ENCODE measurements at regions not wholly inside any gene's neighbourhood (a gene's known extent, or its start where the extent isn't known, plus 50 kb on each side); places are given as distances from the start of the nearest gene placed in this dataset.

GRCh38 chr2:126368758-126369157, 287.2 kb upstream of the GYPC start:
- H3K36me3 Mint-ChIP-seq: no peaks in the 10 kb centered on the region

GRCh38 chr2:126370201-126370600, 285.8 kb upstream of the GYPC start:
- H3K27ac Mint-ChIP-seq: no peak overlapping the region
- TF ChIP-seq CTCF (IDR thresholded peaks at IDR 0.05; ENCODE audit: unreplicated experiment): no peak
- DNase-seq (ENCODE audit: low spot score in 2 of 2, unreplicated experiment in 2 of 2): no peak
- H3K36me3 Mint-ChIP-seq: no peaks in the 10 kb centered on the region
- no peaks in the 10 kb centered on the region for H3K27me3 Mint-ChIP-seq (ENCODE audit: low read depth)
- no peak overlapping the region for H3K4me3 Mint-ChIP-seq
- no peaks in the 10 kb centered on the region for H3K4me1 Mint-ChIP-seq
- no peaks in the 10 kb centered on the region for H3K9me3 Mint-ChIP-seq

More at GRCh38 chr2:126368758-126369157, 287.2 kb upstream of the GYPC start:
- H3K4me1 Mint-ChIP-seq: no peaks in the 10 kb centered on the region
- H3K9me3 Mint-ChIP-seq: no peaks in the 10 kb centered on the region
- no peak for TF ChIP-seq CTCF (IDR thresholded peaks at IDR 0.05; ENCODE audit: unreplicated experiment)
- H3K4me3 Mint-ChIP-seq: no peak overlapping the region
- no peak for DNase-seq (ENCODE audit: low spot score in 2 of 2, unreplicated experiment in 2 of 2)
- no peak overlapping the region for H3K27ac Mint-ChIP-seq
- no peaks in the 10 kb centered on the region for H3K27me3 Mint-ChIP-seq (ENCODE audit: low read depth)

GRCh38 chr2:126372406-126372805, 283.6 kb upstream of the GYPC start:
- DNase-seq (ENCODE audit: low spot score in 2 of 2, unreplicated experiment in 2 of 2): no peak
- H3K9me3 Mint-ChIP-seq: peaks cover 5% of the 10 kb centered on the region
- TF ChIP-seq CTCF (IDR thresholded peaks at IDR 0.05; ENCODE audit: unreplicated experiment): no peak

GRCh38 chr2:126378176-126378575, 277.8 kb upstream of the GYPC start:
- H3K27me3 Mint-ChIP-seq (ENCODE audit: low read depth): peaks cover 25% of the 10 kb centered on the region
- DNase-seq (ENCODE audit: low spot score in 2 of 2, unreplicated experiment in 2 of 2): no peak
- no peak overlapping the region for H3K4me3 Mint-ChIP-seq
- no peaks in the 10 kb centered on the region for H3K4me1 Mint-ChIP-seq
- TF ChIP-seq CTCF (IDR thresholded peaks at IDR 0.05; ENCODE audit: unreplicated experiment): no peak
- no peaks in the 10 kb centered on the region for H3K36me3 Mint-ChIP-seq
- H3K9me3 Mint-ChIP-seq: peaks cover 5% of the 10 kb centered on the region
- H3K27ac Mint-ChIP-seq: no peak overlapping the region

More at GRCh38 chr2:126372406-126372805, 283.6 kb upstream of the GYPC start:
- Mint-ChIP-seq H3K36me3 (no peaks in the 10 kb centered on the region), H3K4me1 (no peaks in the 10 kb centered on the region), H3K27ac (no peak overlapping the region), H3K4me3 (no peak overlapping the region), H3K27me3 (ENCODE audit: low read depth) (no peaks in the 10 kb centered on the region)

GRCh38 chr2:126381091-126381490, 274.9 kb upstream of the GYPC start:
- Mint-ChIP-seq H3K4me3 (no peak overlapping the region), H3K4me1 (no peaks in the 10 kb centered on the region), H3K27me3 (ENCODE audit: low read depth) (peaks cover 25% of the 10 kb centered on the region), H3K27ac (no peak overlapping the region), H3K36me3 (no peaks in the 10 kb centered on the region), H3K9me3 (peaks cover 4% of the 10 kb centered on the region)
- no peak for TF ChIP-seq CTCF (IDR thresholded peaks at IDR 0.05; ENCODE audit: unreplicated experiment)
- DNase-seq (ENCODE audit: low spot score in 2 of 2, unreplicated experiment in 2 of 2): no peak

GRCh38 chr2:126382998-126383397, 273.0 kb upstream of the GYPC start:
- Mint-ChIP-seq H3K9me3 (peaks cover 18% of the 10 kb centered on the region), H3K27me3 (ENCODE audit: low read depth) (peaks cover 24% of the 10 kb centered on the region), H3K36me3 (no peaks in the 10 kb centered on the region), H3K4me1 (no peaks in the 10 kb centered on the region), H3K4me3 (no peak overlapping the region), H3K27ac (no peak overlapping the region)
- DNase-seq (ENCODE audit: low spot score in 2 of 2, unreplicated experiment in 2 of 2): no peak
- no peak for TF ChIP-seq CTCF (IDR thresholded peaks at IDR 0.05; ENCODE audit: unreplicated experiment)
